GM10266 (cell line): ENCODE measurements at regions not wholly inside any gene's neighbourhood (a gene's known extent, or its start where the extent isn't known, plus 50 kb on each side); places are given as distances from the start of the nearest gene placed in this dataset.
A peak's percentile ranks its signal among the peaks of the same experiment; 100 is the strongest.

ENCODE experiments used
- DNase-seq: peaks from one replicate; pipeline ENCODE4 v3.0.0; 2012; ENCODE audit errors: extremely low spot score
- CTCF ChIP-seq: IDR thresholded peaks from 2 replicates; pipeline ENCODE4 v1.5.1; 2012; ENCODE audit warnings: mild to moderate bottlenecking, low read depth; ENCODE audit not compliant: control insufficient read depth, insufficient read depth; ENCODE audit errors: missing control alignments

GRCh38 chr3:168289471-168290008 lies 193.8 kb upstream of the GOLIM4 start:
- TF ChIP-seq CTCF, result no peak

GRCh38 chr3:168288511-168289401 lies 193.0 kb upstream of the GOLIM4 start:
- no peak for DNase-seq
- no peak for TF ChIP-seq CTCF

More at GRCh38 chr3:168289471-168290008, 193.8 kb upstream of the GOLIM4 start:
- DNase-seq, result no peak

GRCh38 chr3:168285506-168285905 lies 189.8 kb upstream of the GOLIM4 start:
- no peak for DNase-seq
- no peak for TF ChIP-seq CTCF

GRCh38 chr3:168284728-168285127 lies 189.0 kb upstream of the GOLIM4 start:
- no peak for TF ChIP-seq CTCF
- DNase-seq, result no peak

- TF ChIP-seq CTCF, result no peak
- DNase-seq, result no peak
Measured at GRCh38 chr3:168275662-168276061, 179.9 kb upstream of the GOLIM4 start.

GRCh38 chr3:168273917-168274316 lies 178.2 kb upstream of the GOLIM4 start:
- DNase-seq, result peak; percentile 38
- no peak for TF ChIP-seq CTCF

GRCh38 chr3:168273036-168273435 lies 177.3 kb upstream of the GOLIM4 start:
- no peak for TF ChIP-seq CTCF
- no peak for DNase-seq
